GM18502 (cell line): ENCODE measurements at regions not wholly inside any gene's neighbourhood (a gene's known extent, or its start where the extent isn't known, plus 50 kb on each side); places are given as distances from the start of the nearest gene placed in this dataset.
A peak's percentile ranks its signal among the peaks of the same experiment; 100 is the strongest.

Experiments
- ATAC-seq: cut with Tn5 transposase; IDR thresholded peaks from one replicate; pipeline ENCODE4 v1.9.1; 2021; ENCODE audit warnings: mild to moderate bottlenecking; ENCODE audit not compliant: unreplicated experiment, poor library complexity

- no peak for ATAC-seq
Observed at GRCh38 chr3:7881946-7882345, 619.7 kb upstream of the LMCD1 start.

- ATAC-seq, result no peak
Observed at GRCh38 chr3:7897655-7898054, 604.0 kb upstream of the LMCD1 start.

- ATAC-seq, result no peak
Observed at GRCh38 chr3:7913283-7913682, 588.3 kb upstream of the LMCD1 start.

GRCh38 chr3:7915356-7915755, 586.3 kb upstream of the LMCD1 start:
- no peak for ATAC-seq

GRCh38 chr3:7917443-7918151, 584.0 kb upstream of the LMCD1 start:
- ATAC-seq, result no peak

- ATAC-seq, result no peak
Observed at GRCh38 chr3:7920211-7920610, 581.4 kb upstream of the LMCD1 start.

GRCh38 chr3:7924228-7924627, 577.4 kb upstream of the LMCD1 start:
- ATAC-seq, result no peak

GRCh38 chr3:7927015-7927414, 574.6 kb upstream of the LMCD1 start:
- ATAC-seq, result no peak

- ATAC-seq, result no peak
Observed at GRCh38 chr3:7927864-7928263, 573.8 kb upstream of the LMCD1 start.

GRCh38 chr3:7929319-7929889, 572.2 kb upstream of the LMCD1 start:
- ATAC-seq, result no peak

GRCh38 chr3:7934362-7934761, 567.3 kb upstream of the LMCD1 start:
- ATAC-seq, result no peak

GRCh38 chr3:7947930-7948329, 553.7 kb upstream of the LMCD1 start:
- no peak for ATAC-seq

- no peak for ATAC-seq
Observed at GRCh38 chr3:7950890-7951289, 550.7 kb upstream of the LMCD1 start.

GRCh38 chr3:7953449-7954014, 548.1 kb upstream of the LMCD1 start:
- ATAC-seq, result no peak

GRCh38 chr3:7957024-7957423, 544.6 kb upstream of the LMCD1 start:
- ATAC-seq, result no peak

- ATAC-seq, result no peak
Observed at GRCh38 chr3:7959094-7959493, 542.5 kb upstream of the LMCD1 start.

GRCh38 chr3:7960601-7961000, 541.0 kb upstream of the LMCD1 start:
- ATAC-seq, result no peak

GRCh38 chr3:7962301-7962700, 539.3 kb upstream of the LMCD1 start:
- ATAC-seq, result no peak

GRCh38 chr3:7964899-7965298, 536.7 kb upstream of the LMCD1 start:
- no peak for ATAC-seq

- ATAC-seq, result no peak
Observed at GRCh38 chr3:7973006-7973405, 528.6 kb upstream of the LMCD1 start.

GRCh38 chr3:7977245-7978086, 524.2 kb upstream of the LMCD1 start:
- peak; percentile 63 for ATAC-seq
